Erythroblast (primary cell): ENCODE measurements at regions not wholly inside any gene's neighbourhood (a gene's known extent, or its start where the extent isn't known, plus 50 kb on each side); places are given as distances from the start of the nearest gene placed in this dataset.

Experiments used
- GATA1 ChIP-seq: IDR thresholded peaks from 2 replicates; pipeline ENCODE4 v1.6.1; 2011; ENCODE audit warnings: low read depth, mild to moderate bottlenecking, control low read depth, low read length, moderate library complexity
- POLR2A ChIP-seq: IDR thresholded peaks from 2 replicates; pipeline ENCODE4 v1.6.1; 2011; ENCODE audit warnings: mild to moderate bottlenecking, low read length

- TF ChIP-seq POLR2A (no peak), GATA1 (no peak)
Observed at GRCh38 chr19:31211088-31211487, 138.1 kb downstream of the TSHZ3 start.
